B cell (primary cell): ENCODE measurements at regions not wholly inside any gene's neighbourhood (a gene's known extent, or its start where the extent isn't known, plus 50 kb on each side); places are given as distances from the start of the nearest gene placed in this dataset.

Source experiments
- ATAC-seq: fragments of 200-7000 bp; cut with Tn5 transposase; one replicate; pipeline ENCODE4 v1.10.0; 2021; ENCODE audit warnings: low read depth, mild to moderate bottlenecking, moderate number of reproducible peaks, moderate library complexity
- CTCF ChIA-PET: fragments of 350-600 bp; sonication (Branson Sonifier 250); formaldehyde crosslinking; loops from one replicate; lab custom pipeline; 2021; ENCODE audit warnings: antibody characterized with exemption, inconsistent platforms; lab: Charles Lee
- POLR2A ChIA-PET: fragments of 350-600 bp; sonication (Branson Sonifier 250); formaldehyde crosslinking; loops from one replicate; lab custom pipeline; 2021; ENCODE audit warnings: antibody characterized with exemption; lab: Charles Lee
- DNase-seq: peaks from one replicate; pipeline ENCODE4 v3.0.0; 2013
- H2AFZ ChIP-seq: 2 replicates; pipeline ENCODE4 v1.6.1; 2012; ENCODE audit warnings: mild to moderate bottlenecking, low read depth, low read length; ENCODE audit not compliant: insufficient read depth, poor library complexity, severe bottlenecking
- H3K27ac ChIP-seq, 2 donors: 1 replicate in 1 of 2; 2 replicates in 1 of 2; pipeline ENCODE4 v1.5.1; 2012 to 2013; ENCODE audit warnings: low read length in 2 of 2, mild to moderate bottlenecking in 2 of 2, moderate library complexity in 1 of 2
- H3K27me3 ChIP-seq, 4 experiments: fragments of 200-600 bp in 1 of 4; sonication (generic) in 1 of 4; replicated peaks in 1 of 4; 1 replicate in 2 of 4; 2 replicates in 2 of 4; pipeline versions ENCODE4 v1.6.1 to v1.7.0; 2013 to 2016; ENCODE audit warnings: low read length in 3 of 4, mild to moderate bottlenecking in 2 of 4, mixed read lengths in 1 of 4, moderate library complexity in 1 of 4; ENCODE audit not compliant: insufficient read depth in 4 of 4, control insufficient read depth in 3 of 4; ENCODE audit errors: control extremely low read depth in 1 of 4
- H3K36me3 ChIP-seq, 2 experiments: replicated peaks in 1 of 2; 1 replicate in 1 of 2; 2 replicates in 1 of 2; pipeline versions ENCODE4 v1.6.1 to v1.7.1; 2013; ENCODE audit warnings: low read length in 1 of 2; ENCODE audit not compliant: insufficient read depth in 2 of 2, control insufficient read depth in 1 of 2; ENCODE audit errors: control extremely low read depth in 1 of 2, extremely low read depth in 1 of 2
- H3K4me1 ChIP-seq, 2 donors: fragments of 200-600 bp in 1 of 2; sonication (generic) in 1 of 2; 1 replicate in 1 of 2; 2 replicates in 1 of 2; pipeline versions ENCODE4 v1.5.1 to v1.6.1; 2013 to 2017; ENCODE audit warnings: low read length in 2 of 2; ENCODE audit not compliant: control insufficient read depth in 2 of 2, insufficient read depth in 2 of 2
- H3K4me2 ChIP-seq: replicated peaks from 2 replicates; pipeline ENCODE3; 2012; ENCODE audit warnings: mild to moderate bottlenecking, low read depth, low read length; ENCODE audit not compliant: poor library complexity, severe bottlenecking
- H3K4me3 ChIP-seq, 5 experiments: fragments of 200-600 bp in 1 of 5; sonication (generic) in 1 of 5; 1 replicate in 3 of 5; 2 replicates in 2 of 5; pipeline versions ENCODE4 v1.5.1 to v1.7.0; 2011 to 2016; ENCODE audit warnings: low read length in 4 of 5, mild to moderate bottlenecking in 4 of 5, low read depth in 2 of 5, control low read depth in 1 of 5, moderate library complexity in 1 of 5; ENCODE audit not compliant: insufficient read depth in 1 of 5; ENCODE audit errors: control extremely low read depth in 1 of 5, extremely low read depth in 1 of 5
- H3K79me2 ChIP-seq: fragments of 200-600 bp; sonication (generic); one replicate; pipeline ENCODE4 v1.6.0; 2016; ENCODE audit warnings: low read length; ENCODE audit not compliant: control insufficient read depth, insufficient read depth
- H3K9ac ChIP-seq: fragments of 200-600 bp; sonication (generic); 2 replicates; pipeline ENCODE4 v1.6.1; 2017; ENCODE audit warnings: mild to moderate bottlenecking, low read length, moderate library complexity
- H3K9me3 ChIP-seq, 3 donors: one replicate each; pipeline versions ENCODE4 v1.6.1 to v1.7.1; 2013; ENCODE audit warnings: low read length in 2 of 3; ENCODE audit not compliant: control insufficient read depth in 2 of 3, insufficient read depth in 1 of 3; ENCODE audit errors: control extremely low read depth in 1 of 3
- H4K20me1 ChIP-seq: 2 replicates; pipeline ENCODE4 v1.6.0; 2012; ENCODE audit warnings: mild to moderate bottlenecking, low read length; ENCODE audit not compliant: insufficient read depth, control insufficient read depth, poor library complexity, severe bottlenecking
- H3K27ac Mint-ChIP-seq: one replicate; pipeline ENCODE4 v1.8.0; 2021; ENCODE audit warnings: mixed read lengths
- H3K27me3 Mint-ChIP-seq: one replicate; pipeline ENCODE4 v1.8.0; 2021; ENCODE audit warnings: mixed read lengths
- H3K4me1 Mint-ChIP-seq: one replicate; pipeline ENCODE4 v1.8.0; 2021; ENCODE audit warnings: mixed read lengths
- H3K4me3 Mint-ChIP-seq: one replicate; pipeline ENCODE4 v1.8.0; 2021; ENCODE audit warnings: mixed read lengths
- H3K9me3 Mint-ChIP-seq: one replicate; pipeline ENCODE4 v1.8.0; 2022; ENCODE audit warnings: mixed read lengths; ENCODE audit not compliant: insufficient read depth
- CTCF ChIP-seq: fragments of 200-600 bp; IDR thresholded peaks from one replicate; pipeline ENCODE4 v1.8.0; 2022; ENCODE audit warnings: antibody characterized with exemption, mild to moderate bottlenecking
- EZH2 ChIP-seq: IDR thresholded peaks from 2 replicates; pipeline ENCODE4 v1.6.1; 2012; ENCODE audit warnings: borderline replicate concordance, low read depth, mild to moderate bottlenecking, moderate library complexity, low read length; ENCODE audit not compliant: insufficient read depth, poor library complexity, severe bottlenecking
- WGBS: methylation state at CpG from one replicate; pipeline ENCODE4 v1.1.5; 2013; ENCODE audit warnings: missing lambda C conversion rate; ENCODE audit not compliant: insufficient coverage; 5-methylcytosine and 5-hydroxymethylcytosine counted together
- intact Hi-C: fragments of 100-400 bp; cut with micrococcal nuclease; formaldehyde crosslinking; loops from one replicate; pipeline ENCODE4 v1.10.0; 2022

- Histone ChIP-seq H3K79me2 (no peaks in the 10 kb centered on the region), H3K27ac (no peak overlapping the region), H3K27me3 (no peaks in the 10 kb centered on the region), H2AFZ (no peak overlapping the region), H3K4me3 (no peak overlapping the region), H3K36me3 (no peaks in the 10 kb centered on the region), H3K4me2 (no peak overlapping the region), H3K9me3 (no peaks in the 10 kb centered on the region), H3K4me1 (peaks cover 29 to 38% of the 10 kb centered on the region in 2 donors), H4K20me1 (no peaks in the 10 kb centered on the region), H3K9ac (no peak overlapping the region)
- ChIA-PET POLR2A (no interaction called here), CTCF (interaction anchor here (0.7 to 1.2 kb wide), 2 partner anchors 11 to 28 kb away, joined by 3 to 4 read pairs; no protein-coding TSS in a partner anchor)
- intact Hi-C loops, result no loop called here
- H3K9me3 Mint-ChIP-seq, result peaks cover 3% of the 10 kb centered on the region
- H3K27ac Mint-ChIP-seq, result no peak overlapping the region
- WGBS, result no CpG with 5 or more reads among the region's 1 CpG
- H3K27me3 Mint-ChIP-seq, result no peaks in the 10 kb centered on the region
- H3K4me3 Mint-ChIP-seq, result no peak overlapping the region
- no peak for DNase-seq
- H3K4me1 Mint-ChIP-seq, result peaks cover 38% of the 10 kb centered on the region
- no peak for ATAC-seq
- TF ChIP-seq EZH2 (no peak), CTCF (no peak)
Measured at GRCh38 chr6:137286916-137287315, 67.7 kb upstream of the IFNGR1 start.

GRCh38 chr6:137286368-137286767, 67.2 kb upstream of the IFNGR1 start:
- Histone ChIP-seq H3K27me3 (no peaks in the 10 kb centered on the region), H3K9me3 (no peaks in the 10 kb centered on the region), H3K4me1 (peaks cover 30 to 39% of the 10 kb centered on the region in 2 donors), H3K27ac (no peak overlapping the region), H3K4me2 (no peak overlapping the region), H4K20me1 (no peaks in the 10 kb centered on the region), H3K36me3 (no peaks in the 10 kb centered on the region), H3K79me2 (no peaks in the 10 kb centered on the region), H3K9ac (no peak overlapping the region), H2AFZ (no peak overlapping the region), H3K4me3 (no peak overlapping the region)
- no peak for TF ChIP-seq EZH2
- TF ChIP-seq CTCF, result no peak
- intact Hi-C loops, result no loop called here
- peaks cover 3% of the 10 kb centered on the region for H3K9me3 Mint-ChIP-seq
- H3K27me3 Mint-ChIP-seq, result no peaks in the 10 kb centered on the region
- POLR2A ChIA-PET, result no interaction called here
- no CpG with 5 or more reads among the region's 1 CpG for WGBS
- H3K27ac Mint-ChIP-seq, result no peak overlapping the region
- DNase-seq (no peak), ATAC-seq (no peak)
- no peak overlapping the region for H3K4me3 Mint-ChIP-seq
- H3K4me1 Mint-ChIP-seq, result peaks cover 35% of the 10 kb centered on the region
- CTCF ChIA-PET, result interaction anchor here (2.2 kb wide), 1 partner anchor 192 kb away, joined by 7 read pairs; no protein-coding TSS in a partner anchor
